ENCODE measurements at regions not wholly inside any gene's neighbourhood (a gene's known extent, or its start where the extent isn't known, plus 50 kb on each side); places are given as distances from the start of the nearest gene placed in this dataset.

- Histone ChIP-seq H3K4me3 (no peak overlapping the region), H3K36me3 (ENCODE audit: low read depth) (no peaks in the 10 kb centered on the region), H3K79me2 (ENCODE audit: low read depth) (no peaks in the 10 kb centered on the region), H4K20me1 (ENCODE audit: insufficient read depth) (no peaks in the 10 kb centered on the region), H3K27ac (no peak overlapping the region), H2AFZ (no peak overlapping the region), H3K4me2 (no peak overlapping the region), H3F3A (ENCODE audit: insufficient read depth, low read depth) (no peaks in the 10 kb centered on the region), H3K9me3 (ENCODE audit: insufficient read depth, low read depth) (no peaks in the 10 kb centered on the region), H3K4me1 (replicated peaks; ENCODE audit: insufficient read depth) (no peaks in the 10 kb centered on the region), H3K9me2 (ENCODE audit: insufficient read depth) (no peaks in the 10 kb centered on the region), H3K27me3 (ENCODE audit: insufficient read depth, low read depth) (no peaks in the 10 kb centered on the region)
- CTCF ChIA-PET, result no interaction called here
- no TSS peak for BruUV-seq (replicated peaks)
- POLR2A ChIA-PET (ENCODE audit: unreplicated experiment), result no interaction called here
- DNase-seq, result no peak
- intact Hi-C loops (cut with micrococcal nuclease; ENCODE audit: unreplicated experiment), result no loop called here
- TF ChIP-seq CTCF (conservative IDR thresholded peaks at IDR 0.05) (no peak), EZH2 (IDR thresholded peaks at IDR 0.05; ENCODE audit: low read depth) (no peak)
Observed at GRCh38 chr5:117188211-117188610, 613.6 kb upstream of the SEMA6A start.

GRCh38 chr5:117186751-117187150, 612.1 kb upstream of the SEMA6A start:
- Histone ChIP-seq H3F3A (ENCODE audit: insufficient read depth, low read depth) (no peaks in the 10 kb centered on the region), H3K27me3 (ENCODE audit: insufficient read depth, low read depth) (no peaks in the 10 kb centered on the region), H2AFZ (no peak overlapping the region), H4K20me1 (ENCODE audit: insufficient read depth) (no peaks in the 10 kb centered on the region), H3K9me2 (ENCODE audit: insufficient read depth) (no peaks in the 10 kb centered on the region), H3K4me2 (no peak overlapping the region), H3K79me2 (ENCODE audit: low read depth) (no peaks in the 10 kb centered on the region), H3K4me1 (replicated peaks; ENCODE audit: insufficient read depth) (no peaks in the 10 kb centered on the region), H3K4me3 (no peak overlapping the region), H3K36me3 (ENCODE audit: low read depth) (no peaks in the 10 kb centered on the region), H3K9me3 (ENCODE audit: insufficient read depth, low read depth) (no peaks in the 10 kb centered on the region), H3K27ac (no peak overlapping the region)
- ChIA-PET CTCF (no interaction called here), POLR2A (ENCODE audit: unreplicated experiment) (no interaction called here)
- BruUV-seq (replicated peaks), result no TSS peak
- no peak for DNase-seq
- TF ChIP-seq EZH2 (IDR thresholded peaks at IDR 0.05; ENCODE audit: low read depth), result no peak
- TF ChIP-seq CTCF (conservative IDR thresholded peaks at IDR 0.05), result no peak
- intact Hi-C loops (cut with micrococcal nuclease; ENCODE audit: unreplicated experiment), result no loop called here

- CTCF ChIA-PET, result no interaction called here
- intact Hi-C loops (cut with micrococcal nuclease; ENCODE audit: unreplicated experiment), result no loop called here
Observed at GRCh38 chr5:117183326-117183725, 608.7 kb upstream of the SEMA6A start.

More at GRCh38 chr5:117183326-117183725, 608.7 kb upstream of the SEMA6A start:
- Histone ChIP-seq H3K36me3 (ENCODE audit: low read depth) (no peaks in the 10 kb centered on the region), H2AFZ (no peak overlapping the region), H3K4me3 (no peak overlapping the region), H3K9me3 (ENCODE audit: insufficient read depth, low read depth) (no peaks in the 10 kb centered on the region), H3K27ac (no peak overlapping the region), H3K9me2 (ENCODE audit: insufficient read depth) (no peaks in the 10 kb centered on the region), H3K4me1 (replicated peaks; ENCODE audit: insufficient read depth) (no peaks in the 10 kb centered on the region), H4K20me1 (ENCODE audit: insufficient read depth) (no peaks in the 10 kb centered on the region), H3F3A (ENCODE audit: insufficient read depth, low read depth) (no peaks in the 10 kb centered on the region), H3K4me2 (no peak overlapping the region), H3K79me2 (ENCODE audit: low read depth) (no peaks in the 10 kb centered on the region), H3K27me3 (ENCODE audit: insufficient read depth, low read depth) (no peaks in the 10 kb centered on the region)
- no peak for DNase-seq
- POLR2A ChIA-PET (ENCODE audit: unreplicated experiment), result no interaction called here
- no peak for TF ChIP-seq EZH2 (IDR thresholded peaks at IDR 0.05; ENCODE audit: low read depth)
- TF ChIP-seq CTCF (conservative IDR thresholded peaks at IDR 0.05), result no peak
- BruUV-seq (replicated peaks), result no TSS peak
